GM19240 (cell line): ENCODE measurements at regions not wholly inside any gene's neighbourhood (a gene's known extent, or its start where the extent isn't known, plus 50 kb on each side); places are given as distances from the start of the nearest gene placed in this dataset.
"Not testable (repeated sequence)": the region's sequence is repeated elsewhere in the genome, so short reads cannot be mapped to it uniquely, and the experiment has no call there.

Experiments
- DNase-seq: peaks from one replicate; pipeline ENCODE4 v3.0.0; 2011; ENCODE audit warnings: low spot score; ENCODE audit not compliant: insufficient read length

GRCh38 chr4:67332627-67333026, 212.7 kb downstream of the CENPC start:
- DNase-seq = no peak

DNA sequence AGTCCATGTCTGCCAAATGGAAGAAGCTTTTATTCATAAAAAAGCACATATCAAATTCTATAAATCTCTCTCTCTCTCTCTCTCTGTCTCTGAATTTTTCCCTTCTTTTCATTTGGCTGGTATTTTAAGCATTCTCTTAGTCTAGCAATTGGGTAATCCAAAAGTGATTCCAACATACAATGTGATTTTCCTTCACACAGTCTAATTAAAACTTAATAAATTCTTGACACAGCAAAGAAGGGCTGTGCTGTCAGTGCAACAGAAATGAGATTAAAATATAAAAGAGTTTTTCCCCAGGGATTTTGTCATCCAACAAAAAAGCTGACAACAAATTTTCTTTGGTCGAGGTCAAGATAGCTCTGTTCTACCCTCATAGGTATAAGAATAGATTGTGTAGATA, 216.9 kb downstream of the CENPC start:
- no peak for DNase-seq

DNA sequence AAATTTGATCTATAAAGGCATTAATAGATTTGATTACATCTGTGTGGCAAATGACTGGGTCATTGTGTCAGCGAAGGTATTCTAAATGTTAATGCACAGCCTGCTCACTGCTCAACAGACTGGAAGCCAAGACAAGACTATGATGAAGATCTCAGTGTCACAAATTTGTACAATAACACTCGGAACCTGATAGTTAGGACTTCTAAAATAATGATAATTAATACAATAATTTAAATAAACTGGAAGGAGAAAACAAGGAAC, 217.4 kb downstream of the CENPC start:
- no peak for DNase-seq

GRCh38 chr4:67327245-67328017, 217.9 kb downstream of the CENPC start:
- peak; percentile 65 for DNase-seq

DNA sequence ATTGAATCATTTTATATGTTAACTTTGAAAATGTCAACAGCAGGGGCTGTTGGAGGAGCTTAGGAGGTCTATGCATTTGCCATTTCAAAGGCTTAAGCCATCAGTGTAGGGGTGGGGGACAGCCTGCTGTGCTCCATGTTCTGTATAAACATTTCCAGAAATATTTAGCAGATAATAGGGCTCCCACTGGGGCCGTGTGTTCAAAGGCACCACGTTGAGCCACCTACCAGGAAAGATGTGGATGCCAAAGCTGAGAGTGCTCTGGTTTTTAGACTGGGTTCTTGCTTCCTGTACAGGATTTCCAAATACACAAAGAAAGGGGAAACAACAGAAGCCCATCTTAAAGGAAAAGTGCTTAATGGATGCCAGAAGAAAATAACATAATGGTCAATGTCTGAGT, 219.5 kb downstream of the CENPC start:
- DNase-seq = no peak

DNA sequence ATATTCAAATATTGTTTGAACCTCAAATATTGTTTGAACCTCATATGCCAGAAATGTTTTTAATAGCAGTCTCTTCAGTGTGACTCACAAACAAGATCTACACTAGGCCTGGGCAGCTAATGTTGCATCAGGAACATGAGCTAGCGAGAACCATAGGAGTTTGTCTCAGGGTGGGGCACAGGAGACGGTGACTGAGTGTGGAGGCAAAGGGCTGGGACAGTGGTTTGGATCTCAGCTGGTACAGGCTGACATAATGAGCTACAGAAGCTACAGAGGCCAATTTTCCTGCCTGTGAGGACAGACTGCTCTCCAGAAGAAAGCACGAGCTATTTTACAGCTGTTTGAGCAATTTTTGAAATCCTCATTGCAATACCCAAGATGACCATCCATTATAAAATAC, 224.7 kb downstream of the CENPC start:
- no peak for DNase-seq

- not testable (repeated sequence) for DNase-seq
Observed at GRCh38 chr4:67319607-67320006, 225.7 kb downstream of the CENPC start.

DNA sequence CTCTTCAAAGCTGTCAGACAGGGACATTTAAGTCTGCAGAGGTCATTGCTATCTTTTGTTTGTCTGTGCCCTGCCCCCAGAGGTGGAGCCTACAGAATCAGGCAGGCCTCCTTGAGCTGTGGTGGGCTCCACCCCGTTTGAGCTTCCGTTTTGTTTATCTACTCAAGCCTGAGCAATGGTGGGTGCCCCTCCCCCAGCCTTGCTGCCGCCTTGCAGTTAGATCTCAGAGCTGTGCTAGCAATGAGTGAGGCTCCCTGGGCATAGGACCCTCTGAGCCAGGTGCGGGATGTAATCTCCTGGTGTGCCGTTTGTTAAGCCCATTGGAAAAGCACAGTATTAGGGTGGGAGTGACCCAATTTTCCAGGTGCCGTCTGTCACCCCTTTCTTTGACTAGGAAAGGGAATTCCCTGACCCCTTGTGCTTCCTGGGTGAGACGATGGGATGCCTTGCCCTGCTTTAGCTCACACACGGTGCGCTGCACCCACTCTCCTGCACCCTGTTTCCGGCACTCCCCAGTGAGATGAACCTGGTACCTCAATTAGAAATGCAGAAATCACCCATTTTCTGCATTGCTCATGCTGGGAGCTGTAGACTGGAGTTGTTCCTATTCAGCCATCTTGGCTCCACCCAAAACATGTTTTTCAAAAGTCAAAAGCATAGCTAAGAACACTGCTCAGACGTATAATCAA, 244.7 kb downstream of the CENPC start:
- DNase-seq = not testable (repeated sequence)

DNA sequence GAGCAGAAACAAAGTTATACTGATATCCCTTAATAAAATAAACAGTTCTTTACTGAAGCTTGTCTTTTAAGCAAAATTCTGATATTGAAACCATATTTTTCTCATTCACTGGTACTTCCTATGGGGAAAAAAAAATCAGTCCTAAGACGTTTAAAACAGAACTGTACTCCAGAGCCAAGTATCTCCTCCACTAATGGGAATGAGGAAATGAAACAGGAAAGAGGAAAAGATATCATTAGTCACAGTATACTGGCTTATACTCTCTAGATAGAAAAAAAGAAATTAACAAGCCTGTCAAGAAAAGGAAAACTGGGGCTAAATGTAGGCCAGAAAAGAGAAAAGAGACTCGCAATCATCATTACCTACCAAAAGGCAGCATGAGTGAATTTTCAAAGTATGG, 252.7 kb downstream of the CENPC start:
- DNase-seq = no peak

- DNase-seq = no peak
Observed at GRCh38 chr4:67292045-67292444, 253.3 kb downstream of the CENPC start.

DNA sequence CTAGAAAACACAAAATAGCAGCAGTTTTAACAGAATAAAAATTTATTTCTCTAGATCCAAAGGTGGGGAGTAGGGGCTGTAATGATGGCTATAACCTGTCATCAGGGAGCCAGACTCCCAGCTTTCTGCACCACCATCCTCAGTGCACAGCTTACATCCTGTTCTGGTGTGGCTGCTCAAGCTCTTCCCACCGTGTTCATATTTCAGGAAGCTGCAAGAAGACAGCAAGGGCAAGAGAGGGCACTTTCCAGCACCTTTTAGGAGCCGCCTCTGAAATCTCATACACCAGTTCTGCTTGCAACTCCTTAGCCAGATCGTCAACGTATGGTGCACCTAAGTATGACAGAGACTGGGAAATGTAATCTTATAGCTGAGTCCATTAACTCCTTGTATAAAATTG, 253.7 kb downstream of the CENPC start:
- DNase-seq = no peak

DNA sequence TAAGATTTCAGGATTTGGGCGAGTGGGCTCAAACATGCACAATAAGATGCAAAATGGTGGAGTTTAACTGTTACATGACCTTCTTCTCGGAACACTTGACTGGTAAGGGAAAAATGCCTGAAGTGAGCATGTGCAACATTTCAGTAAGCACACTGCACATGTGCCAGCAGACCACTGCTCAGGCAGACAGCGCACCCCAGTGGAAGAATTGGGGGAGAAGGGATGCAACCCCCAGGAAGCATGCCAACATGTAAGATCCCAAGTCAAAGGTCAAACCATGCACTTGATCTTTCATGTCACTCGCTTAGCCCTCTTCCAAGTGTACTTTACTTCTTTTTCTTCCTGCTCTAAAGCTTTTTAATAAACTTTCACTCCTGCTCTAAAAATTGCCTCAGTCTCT, 256.3 kb downstream of the CENPC start:
- no peak for DNase-seq

DNA sequence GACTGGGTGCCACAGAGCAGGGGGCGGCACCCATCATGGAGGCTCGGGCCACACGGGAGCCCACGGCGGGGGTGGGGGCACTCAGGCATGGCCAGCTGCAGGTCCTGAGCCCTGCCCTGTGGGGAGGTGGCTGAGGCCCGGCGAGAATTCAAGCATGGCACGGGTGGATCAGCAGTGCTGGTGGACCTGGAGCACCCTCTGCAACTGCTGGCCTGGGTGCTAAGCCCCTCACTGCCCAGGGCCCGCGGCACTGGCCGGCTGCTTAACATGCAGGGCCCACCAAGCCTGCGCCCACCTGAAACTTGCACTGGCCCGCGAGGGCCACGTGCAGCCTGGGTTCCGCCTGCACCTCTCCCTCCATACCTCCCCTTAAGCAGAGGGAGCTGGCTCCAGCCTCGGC, 258.6 kb downstream of the CENPC start:
- DNase-seq = no peak

DNA sequence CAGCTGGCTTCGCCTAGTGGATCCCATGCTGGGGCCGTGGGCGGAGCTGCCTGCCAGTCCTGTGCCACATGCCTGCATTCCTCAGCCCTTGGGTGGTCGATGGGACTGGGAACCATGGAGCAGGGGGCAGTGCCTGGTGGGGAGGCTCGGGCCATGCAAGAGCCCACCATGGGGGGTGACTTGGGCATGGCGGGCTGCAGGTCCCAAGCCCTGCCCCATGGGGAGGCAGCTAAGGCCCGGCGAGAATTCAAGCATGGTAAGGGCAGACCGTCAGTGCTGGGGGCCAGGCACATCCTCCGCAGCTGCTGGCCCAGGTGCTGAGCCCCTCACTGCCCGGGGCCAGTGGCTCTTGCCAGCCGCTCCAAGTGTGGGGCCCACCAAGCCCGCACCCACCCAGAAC, 262.6 kb downstream of the CENPC start:
- DNase-seq = no peak

- no peak for DNase-seq
Observed at GRCh38 chr4:67275179-67275750, 270.0 kb downstream of the CENPC start.

- not testable (repeated sequence) for DNase-seq
Observed at GRCh38 chr4:67274671-67275070, 270.6 kb downstream of the CENPC start.

GRCh38 chr4:67273666-67274065, 271.6 kb downstream of the CENPC start:
- DNase-seq = no peak

DNA sequence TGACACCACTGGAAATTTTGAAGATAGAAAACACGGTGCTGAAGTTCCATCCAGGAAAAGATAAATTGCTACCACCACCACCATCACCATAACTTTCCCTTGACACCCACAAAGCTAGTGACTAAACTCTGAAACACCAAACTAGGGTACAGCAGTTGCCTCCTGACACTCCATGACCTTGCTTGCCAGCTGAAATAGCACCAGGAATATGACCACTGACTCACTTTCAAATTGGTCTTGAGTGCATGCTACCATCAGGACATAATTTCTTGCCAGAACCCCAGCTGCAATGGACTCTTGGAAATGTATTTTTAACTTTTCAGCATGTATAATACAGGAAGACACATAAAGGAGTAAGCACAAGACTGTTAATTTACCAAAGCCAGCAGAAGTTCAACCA, 283.3 kb downstream of the CENPC start:
- no peak for DNase-seq

- DNase-seq = no peak
Observed at GRCh38 chr4:67256388-67257043, 288.8 kb downstream of the CENPC start.

- DNase-seq = no peak
Observed at GRCh38 chr4:67250131-67250896, 295.0 kb downstream of the CENPC start.

DNA sequence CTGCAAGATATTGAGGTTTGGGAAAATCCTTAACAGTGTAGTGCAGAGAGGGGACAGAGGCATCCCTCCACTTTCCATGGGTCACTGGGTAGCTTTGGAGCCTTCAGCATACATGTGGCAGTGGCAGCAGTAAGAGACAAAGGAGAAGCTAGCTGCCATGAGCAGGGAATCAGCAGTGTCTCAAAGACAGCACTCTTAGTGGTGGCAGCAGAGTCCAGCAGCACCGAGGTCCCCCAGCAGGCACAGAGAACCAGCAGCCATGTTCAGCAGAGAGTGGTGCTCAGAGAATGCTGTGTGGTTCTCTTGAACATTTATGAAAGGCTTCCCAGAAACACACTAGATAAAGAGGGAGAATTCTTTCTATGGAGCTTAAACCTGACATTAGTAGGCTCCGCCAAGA, 308.5 kb downstream of the CENPC start:
- no peak for DNase-seq

DNA sequence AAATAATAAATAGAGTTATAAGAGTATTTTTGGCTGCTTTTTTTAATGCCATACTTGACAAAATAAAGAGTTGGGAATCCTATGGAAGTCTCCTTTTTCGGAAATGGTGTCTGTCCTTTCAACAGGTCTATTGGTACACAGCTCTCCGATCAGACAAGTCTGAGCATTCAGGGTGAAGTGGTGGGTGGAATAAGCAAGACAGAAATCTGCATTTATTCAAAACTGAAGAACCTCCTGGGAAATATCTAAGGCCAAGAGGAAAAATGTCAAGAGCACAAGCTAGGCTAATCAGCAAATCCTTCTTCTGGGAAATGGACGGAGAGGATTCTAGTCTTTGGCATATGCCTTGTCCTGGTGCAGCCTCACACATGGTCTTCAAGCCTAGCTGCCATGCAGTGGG, 309.0 kb downstream of the CENPC start:
- DNase-seq = no peak
